ENCODE measurements at regions not wholly inside any gene's neighbourhood (a gene's known extent, or its start where the extent isn't known, plus 50 kb on each side); places are given as distances from the start of the nearest gene placed in this dataset.

- TF ChIP-seq, protein P1, sequence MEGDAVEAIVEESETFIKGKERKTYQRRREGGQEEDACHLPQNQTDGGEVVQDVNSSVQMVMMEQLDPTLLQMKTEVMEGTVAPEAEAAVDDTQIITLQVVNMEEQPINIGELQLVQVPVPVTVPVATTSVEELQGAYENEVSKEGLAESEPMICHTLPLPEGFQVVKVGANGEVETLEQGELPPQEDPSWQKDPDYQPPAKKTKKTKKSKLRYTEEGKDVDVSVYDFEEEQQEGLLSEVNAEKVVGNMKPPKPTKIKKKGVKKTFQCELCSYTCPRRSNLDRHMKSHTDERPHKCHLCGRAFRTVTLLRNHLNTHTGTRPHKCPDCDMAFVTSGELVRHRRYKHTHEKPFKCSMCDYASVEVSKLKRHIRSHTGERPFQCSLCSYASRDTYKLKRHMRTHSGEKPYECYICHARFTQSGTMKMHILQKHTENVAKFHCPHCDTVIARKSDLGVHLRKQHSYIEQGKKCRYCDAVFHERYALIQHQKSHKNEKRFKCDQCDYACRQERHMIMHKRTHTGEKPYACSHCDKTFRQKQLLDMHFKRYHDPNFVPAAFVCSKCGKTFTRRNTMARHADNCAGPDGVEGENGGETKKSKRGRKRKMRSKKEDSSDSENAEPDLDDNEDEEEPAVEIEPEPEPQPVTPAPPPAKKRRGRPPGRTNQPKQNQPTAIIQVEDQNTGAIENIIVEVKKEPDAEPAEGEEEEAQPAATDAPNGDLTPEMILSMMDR (conservative IDR thresholded peaks at IDR 0.05; ENCODE audit: low read depth, low read length) = no peak
- TF ChIP-seq RCOR1 (IDR thresholded peaks at IDR 0.05; ENCODE audit: insufficient replicate concordance, low read length) = no peak
- no peak for TF ChIP-seq RAD21 (IDR thresholded peaks at IDR 0.05; ENCODE audit: low read length)
- TF ChIP-seq CEBPB (IDR thresholded peaks at IDR 0.05; ENCODE audit: low read depth, low read length) = no peak
- no peak for TF ChIP-seq MXI1 (IDR thresholded peaks at IDR 0.05; ENCODE audit: borderline replicate concordance, low read depth, low read length)
- no peak for TF ChIP-seq MAZ (IDR thresholded peaks at IDR 0.05; ENCODE audit: borderline replicate concordance, low read depth, low read length)
These were observed 123.0 kb upstream of the VSTM2A start for GRCh38 chr7:54419209-54419608.
